Upper lobe of left lung (tissue), 6 donors: ENCODE measurements at regions not wholly inside any gene's neighbourhood (a gene's known extent, or its start where the extent isn't known, plus 50 kb on each side); places are given as distances from the start of the nearest gene placed in this dataset.

Source experiments
- ATAC-seq, 2 donors: fragments of 200-7000 bp; cut with Tn5 transposase; one replicate each; pipeline ENCODE4 v1.9.1; 2022; ENCODE audit warnings: mild to moderate bottlenecking in 2 of 2, moderate library complexity in 2 of 2; ENCODE audit not compliant: low FRiP score in 2 of 2
- DNase-seq, 2 donors: peaks; one replicate each; pipeline ENCODE4 v3.0.0-alpha.2; 2019 to 2020
- H3K27ac ChIP-seq, 4 donors: fragments of 200-600 bp; sonication (generic); one replicate each; pipeline ENCODE4 v1.5.1; 2016 to 2019
- H3K27me3 ChIP-seq, 4 donors: fragments of 200-600 bp; sonication (generic); one replicate each; pipeline ENCODE4 v1.5.1; 2017 to 2019
- H3K36me3 ChIP-seq, 4 donors: fragments of 200-600 bp; sonication (generic); one replicate each; pipeline ENCODE4 v1.5.1; 2016 to 2019
- H3K4me1 ChIP-seq, 4 donors: fragments of 200-600 bp; sonication (generic); one replicate each; pipeline ENCODE4 v1.5.1; 2018 to 2019
- H3K4me3 ChIP-seq, 4 donors: fragments of 200-600 bp; sonication (generic); one replicate each; pipeline ENCODE4 v1.5.1; 2017 to 2019; ENCODE audit warnings: mild to moderate bottlenecking in 2 of 4, moderate library complexity in 1 of 4
- H3K9me3 ChIP-seq, 4 donors: fragments of 200-600 bp; sonication (generic); one replicate each; pipeline ENCODE4 v1.5.1; 2018 to 2019
- CTCF ChIP-seq, 6 experiments: fragments of 450-650 bp in 4 of 6; fragments of 200-600 bp in 2 of 6; sonication (generic) in 2 of 6; IDR thresholded peaks; one replicate each; pipeline ENCODE4 v1.5.1; 2016 to 2019; ENCODE audit warnings: antibody characterized with exemption in 6 of 6
- EP300 ChIP-seq, 4 donors: sonication (generic); formaldehyde crosslinking; IDR thresholded peaks; one replicate each; pipeline ENCODE4 v1.5.1; 2017; ENCODE audit warnings: antibody characterized with exemption in 4 of 4, control low read depth in 2 of 4
- POLR2A ChIP-seq, 4 donors: fragments of 450-650 bp; IDR thresholded peaks; one replicate each; pipeline ENCODE4 v1.5.1; 2016 to 2017; ENCODE audit warnings: antibody characterized with exemption in 4 of 4, mild to moderate bottlenecking in 2 of 4
- POLR2AphosphoS5 ChIP-seq, 2 donors: sonication (generic); formaldehyde crosslinking; IDR thresholded peaks; one replicate each; pipeline ENCODE4 v1.5.1; 2017; ENCODE audit warnings: antibody characterized with exemption in 2 of 2
- WGBS, 2 donors: methylation state at CpG; one replicate each; pipeline ENCODE4 v1.1.5; 2017 to 2018; 5-methylcytosine and 5-hydroxymethylcytosine counted together
- donor health status: DM: no; HTN: no; CAD: no; lungs with moderate emphysema.
- donor health status: DM: no; HTN: yes; CAD: no; lungs with severe emphysema.

- H3K27me3 ChIP-seq = no peaks in the 10 kb centered on the region
- H3K4me3 ChIP-seq = no peak overlapping the region
- no peaks in the 10 kb centered on the region for H3K9me3 ChIP-seq
- H3K4me1 ChIP-seq = no peaks in the 10 kb centered on the region
- no peaks in the 10 kb centered on the region for H3K36me3 ChIP-seq
- WGBS, 2 donors = 88 to 98% methylated on average over 33 to 41 of the region's 44 CpGs
- TF ChIP-seq EP300 (IDR thresholded peaks at IDR 0.05) = no peak
- no peak for TF ChIP-seq CTCF (IDR thresholded peaks at IDR 0.05)
- no peak for TF ChIP-seq POLR2A (IDR thresholded peaks at IDR 0.05)
- no peak for TF ChIP-seq POLR2AphosphoS5 (IDR thresholded peaks at IDR 0.05)
- DNase-seq (peak in 1 of 2 donors; percentile 81), ATAC-seq (peak; percentile 19 to 55)
- no peak overlapping the region for H3K27ac ChIP-seq
Measured at GRCh38 chr3:22990291-22991200, 212.6 kb upstream of the UBE2E2 start.

GRCh38 chr3:22994781-22995180 lies 208.3 kb upstream of the UBE2E2 start:
- DNase-seq = no peak
- H3K36me3 ChIP-seq = no peaks in the 10 kb centered on the region
- H3K27ac ChIP-seq = no peak overlapping the region
- 77 to 80% methylated on average over 2 of the region's 2 CpGs for WGBS, 2 donors
- TF ChIP-seq POLR2AphosphoS5 (IDR thresholded peaks at IDR 0.05) (no peak), CTCF (IDR thresholded peaks at IDR 0.05) (no peak), EP300 (IDR thresholded peaks at IDR 0.05) (no peak), POLR2A (IDR thresholded peaks at IDR 0.05) (no peak)
- H3K27me3 ChIP-seq = no peaks in the 10 kb centered on the region
- no peaks in the 10 kb centered on the region for H3K4me1 ChIP-seq
- no peaks in the 10 kb centered on the region for H3K9me3 ChIP-seq
- H3K4me3 ChIP-seq = no peak overlapping the region
- no peak for ATAC-seq

- Histone ChIP-seq H3K27ac (no peak overlapping the region), H3K36me3 (no peaks in the 10 kb centered on the region), H3K4me1 (no peaks in the 10 kb centered on the region), H3K27me3 (no peaks in the 10 kb centered on the region), H3K4me3 (no peak overlapping the region), H3K9me3 (no peaks in the 10 kb centered on the region)
- WGBS, 2 donors = 71 to 83% methylated on average over 2 of the region's 2 CpGs
- no peak for TF ChIP-seq EP300 (IDR thresholded peaks at IDR 0.05)
- TF ChIP-seq POLR2A (IDR thresholded peaks at IDR 0.05) = no peak
- ATAC-seq (no peak), DNase-seq (no peak)
Measured at GRCh38 chr3:22996920-22997571, 206.1 kb upstream of the UBE2E2 start.

DNA sequence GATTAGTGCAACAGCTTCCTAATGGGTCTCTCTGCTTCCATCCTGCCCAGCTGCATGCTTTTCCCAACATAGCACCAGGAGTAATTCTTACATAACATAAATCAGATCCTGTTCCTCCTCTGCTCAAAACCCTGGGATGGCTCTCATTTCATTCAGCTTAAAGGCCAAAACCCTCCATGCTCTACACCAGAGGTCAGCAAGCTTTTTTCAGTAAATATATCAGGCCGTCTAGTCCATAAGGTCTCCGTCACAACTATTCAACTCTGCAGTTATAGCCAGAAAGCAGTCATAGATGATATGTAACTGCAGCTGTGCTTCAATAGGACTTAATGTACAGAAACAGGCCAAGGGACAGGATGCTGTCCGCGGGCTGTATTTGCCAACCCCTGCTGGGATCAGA lies 202.8 kb upstream of the UBE2E2 start:
- no peaks in the 10 kb centered on the region for H3K27me3 ChIP-seq
- no peak for DNase-seq
- 75 to 85% methylated on average over 2 to 4 of the region's 4 CpGs for WGBS, 2 donors
- no peaks in the 10 kb centered on the region for H3K9me3 ChIP-seq
- no peak overlapping the region for H3K4me3 ChIP-seq
- no peak for ATAC-seq
- no peak overlapping the region for H3K27ac ChIP-seq
- H3K36me3 ChIP-seq = no peaks in the 10 kb centered on the region
- TF ChIP-seq CTCF (IDR thresholded peaks at IDR 0.05) = no peak
- no peak for TF ChIP-seq EP300 (IDR thresholded peaks at IDR 0.05)
- H3K4me1 ChIP-seq = peaks cover 0 to 8% (median 3%) of the 10 kb centered on the region in 4 donors

GRCh38 chr3:23002151-23002550 lies 201.0 kb upstream of the UBE2E2 start:
- peaks cover 0 to 8% (median 3%) of the 10 kb centered on the region in 4 donors for H3K4me1 ChIP-seq
- no peak for ATAC-seq
- no peak overlapping the region for H3K27ac ChIP-seq
- no peaks in the 10 kb centered on the region for H3K9me3 ChIP-seq
- H3K4me3 ChIP-seq = no peak overlapping the region
- no peaks in the 10 kb centered on the region for H3K36me3 ChIP-seq
- no peaks in the 10 kb centered on the region for H3K27me3 ChIP-seq
- no peak for DNase-seq
- 82 to 93% methylated on average over 1 of the region's 1 CpG for WGBS, 2 donors
- no peak for TF ChIP-seq POLR2AphosphoS5 (IDR thresholded peaks at IDR 0.05)
- TF ChIP-seq EP300 (IDR thresholded peaks at IDR 0.05) = no peak
- TF ChIP-seq POLR2A (IDR thresholded peaks at IDR 0.05) = no peak
- no peak for TF ChIP-seq CTCF (IDR thresholded peaks at IDR 0.05)
